ENCODE measurements at regions not wholly inside any gene's neighbourhood (a gene's known extent, or its start where the extent isn't known, plus 50 kb on each side); places are given as distances from the start of the nearest gene placed in this dataset.

- TF ChIP-seq, protein P1, sequence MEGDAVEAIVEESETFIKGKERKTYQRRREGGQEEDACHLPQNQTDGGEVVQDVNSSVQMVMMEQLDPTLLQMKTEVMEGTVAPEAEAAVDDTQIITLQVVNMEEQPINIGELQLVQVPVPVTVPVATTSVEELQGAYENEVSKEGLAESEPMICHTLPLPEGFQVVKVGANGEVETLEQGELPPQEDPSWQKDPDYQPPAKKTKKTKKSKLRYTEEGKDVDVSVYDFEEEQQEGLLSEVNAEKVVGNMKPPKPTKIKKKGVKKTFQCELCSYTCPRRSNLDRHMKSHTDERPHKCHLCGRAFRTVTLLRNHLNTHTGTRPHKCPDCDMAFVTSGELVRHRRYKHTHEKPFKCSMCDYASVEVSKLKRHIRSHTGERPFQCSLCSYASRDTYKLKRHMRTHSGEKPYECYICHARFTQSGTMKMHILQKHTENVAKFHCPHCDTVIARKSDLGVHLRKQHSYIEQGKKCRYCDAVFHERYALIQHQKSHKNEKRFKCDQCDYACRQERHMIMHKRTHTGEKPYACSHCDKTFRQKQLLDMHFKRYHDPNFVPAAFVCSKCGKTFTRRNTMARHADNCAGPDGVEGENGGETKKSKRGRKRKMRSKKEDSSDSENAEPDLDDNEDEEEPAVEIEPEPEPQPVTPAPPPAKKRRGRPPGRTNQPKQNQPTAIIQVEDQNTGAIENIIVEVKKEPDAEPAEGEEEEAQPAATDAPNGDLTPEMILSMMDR (IDR thresholded peaks at IDR 0.05), result peak; percentile 48 to 74 (median 62)
- TF ChIP-seq POLR2A (IDR thresholded peaks at IDR 0.05), result no peak
Measured at GRCh38 chr13:107650081-107650701, 565.1 kb downstream of the LIG4 start.
